K562 (cell line): ENCODE measurements at regions not wholly inside any gene's neighbourhood (a gene's known extent, or its start where the extent isn't known, plus 50 kb on each side); places are given as distances from the start of the nearest gene placed in this dataset.

ENCODE experiments used
- ATAC-seq: fragments of 200-7000 bp; cut with Tn5 transposase; 3 replicates; pipeline ENCODE4 v1.9.1; 2020; ENCODE audit warnings: moderate library complexity
- BruUV-seq: library from RNA; stranded (reverse); fragments of 400-500 nt; replicated peaks from 2 replicates; lab custom pipeline; 2021; lab: Mats Ljungman, UMichigan
- CTCF ChIA-PET: fragments of 300-600 bp; formaldehyde crosslinking; extraction: SDS; loops from one replicate; lab custom pipeline; 2021; ENCODE audit warnings: low intra/inter-chr PET ratio; lab: Yijun Ruan, JAX
- POLR2A ChIA-PET: fragments of 300-600, 350-650 bp; sonication (Branson Sonifier 250); formaldehyde crosslinking; extraction: SDS; loops from one replicate; lab custom pipeline; 2021; ENCODE audit warnings: antibody characterized with exemption, inconsistent platforms; lab: Yijun Ruan, JAX
- DNase-seq, 4 experiments: peaks; one replicate each; pipeline versions ENCODE4 v3.0.0 to v3.0.0-alpha.2; 2011 to 2018; ENCODE audit warnings: low spot score in 3 of 4, mixed read lengths in 3 of 4; ENCODE audit errors: extremely low read depth in 1 of 4
- FAIRE-seq: peaks from 2 replicates; lab custom pipeline; 2011; peaks lifted over from hg19 to GRCh38; lab: Jason Lieb, UNC
- H2AFZ ChIP-seq: 2 replicates; pipeline ENCODE4 v1.6.0; 2011; ENCODE audit warnings: low read depth, low read length, control low read depth, inconsistent platforms
- H3K27ac ChIP-seq: fragments of 200-600 bp; 3 replicates; pipeline ENCODE4 v1.8.0; 2011; ENCODE audit warnings: low read depth, mild to moderate bottlenecking, control low read depth, inconsistent platforms, low read length, moderate library complexity, mixed read lengths; ENCODE audit errors: extremely low read depth
- H3K27me3 ChIP-seq, 2 experiments: fragments of 300-600 bp in 1 of 2; 2 replicates in 1 of 2; 3 replicates in 1 of 2; pipeline versions ENCODE4 v1.6.0 to v1.8.0; 2011; ENCODE audit warnings: inconsistent platforms in 2 of 2, low read length in 2 of 2, mild to moderate bottlenecking in 1 of 2, mixed read lengths in 1 of 2, moderate library complexity in 1 of 2; ENCODE audit not compliant: control insufficient read depth in 2 of 2, insufficient read depth in 2 of 2
- H3K36me3 ChIP-seq: fragments of 300-600 bp; 3 replicates; pipeline ENCODE4 v1.8.0; 2011; ENCODE audit warnings: mild to moderate bottlenecking, low read length, inconsistent platforms; ENCODE audit not compliant: control insufficient read depth, insufficient read depth
- H3K4me1 ChIP-seq, 2 experiments: fragments of 200-600 bp in 1 of 2; replicated peaks in 1 of 2; 2 replicates in 1 of 2; 3 replicates in 1 of 2; pipeline versions ENCODE4 v1.5.1 to v1.8.0; 2011; ENCODE audit warnings: inconsistent platforms in 2 of 2, low read length in 2 of 2, mild to moderate bottlenecking in 1 of 2, mixed read lengths in 1 of 2, moderate library complexity in 1 of 2; ENCODE audit not compliant: control insufficient read depth in 2 of 2, insufficient read depth in 2 of 2
- H3K4me2 ChIP-seq: 2 replicates; pipeline ENCODE4 v1.6.1; 2011; ENCODE audit warnings: low read length, control low read depth, inconsistent platforms, mixed read lengths; ENCODE audit not compliant: insufficient read depth
- H3K4me3 ChIP-seq: fragments of 200-600 bp; sonication (generic), shearing (Covaris generic); 2 replicates; pipeline ENCODE4 v1.5.1; 2016; ENCODE audit warnings: control low read depth, inconsistent platforms
- H3K79me2 ChIP-seq: fragments of 200-600 bp; 3 replicates; pipeline ENCODE4 v1.8.0; 2011; ENCODE audit warnings: low read length, inconsistent platforms; ENCODE audit not compliant: control insufficient read depth, insufficient read depth
- H3K9ac ChIP-seq, 2 experiments: 2 replicates each; pipeline versions ENCODE4 v1.6.0 to v1.6.1; 2011; ENCODE audit warnings: low read depth in 2 of 2, low read length in 2 of 2, control low read depth in 1 of 2, inconsistent platforms in 1 of 2, mild to moderate bottlenecking in 1 of 2, mixed read lengths in 1 of 2; ENCODE audit not compliant: insufficient read depth in 1 of 2
- H3K9me1 ChIP-seq: one replicate; pipeline ENCODE4 v1.6.0; 2011; ENCODE audit warnings: inconsistent platforms, mild to moderate bottlenecking, low read length, moderate library complexity; ENCODE audit not compliant: control insufficient read depth, insufficient read depth
- H3K9me3 ChIP-seq: replicated peaks from 2 replicates; pipeline ENCODE4 v1.5.1; 2011; ENCODE audit warnings: low read depth, low read length, inconsistent platforms; ENCODE audit not compliant: control insufficient read depth, insufficient read depth
- H4K20me1 ChIP-seq: replicated peaks from 2 replicates; pipeline ENCODE4 v1.6.1; 2011; ENCODE audit warnings: low read length, inconsistent platforms, mixed read lengths; ENCODE audit not compliant: control insufficient read depth, insufficient read depth
- ATF4 ChIP-seq: fragments of 450-650 bp; formaldehyde crosslinking; IDR thresholded peaks from 2 replicates; pipeline ENCODE4 v1.4.0; 2022; ENCODE audit warnings: mild to moderate bottlenecking, moderate library complexity
- CHCHD3 ChIP-seq: fragments of 250-450 bp; sonication (Bioruptor Pico); IDR thresholded peaks from 2 replicates; pipeline ENCODE4 v2.1.2; 2022; ENCODE audit warnings: mild to moderate bottlenecking
- CREB3 ChIP-seq: fragments of 450-650 bp; conservative IDR thresholded peaks from 2 replicates; pipeline ENCODE4 v1.6.1; 2016; ENCODE audit warnings: missing genetic modification characterization, low read depth, mild to moderate bottlenecking, missing compliant biosample characterization, moderate library complexity
- CREB5 ChIP-seq: fragments of 250-450 bp; sonication (Bioruptor Pico); IDR thresholded peaks from 2 replicates; pipeline ENCODE4 v1.5.0; 2020; ENCODE audit warnings: mild to moderate bottlenecking
- CTBP1 ChIP-seq: fragments of 450-650 bp; IDR thresholded peaks from 2 replicates; pipeline ENCODE4 v1.6.1; 2016; ENCODE audit warnings: borderline replicate concordance
- E2F3 ChIP-seq: fragments of 250-450 bp; sonication (Bioruptor Pico); IDR thresholded peaks from 2 replicates; pipeline ENCODE4 v1.4.0; 2020; ENCODE audit warnings: mild to moderate bottlenecking
- EHMT2 ChIP-seq: fragments of 450-650 bp; IDR thresholded peaks from 2 replicates; pipeline ENCODE4 v1.6.1; 2018; ENCODE audit warnings: antibody characterized with exemption
- ETV5 ChIP-seq: sonication (generic); formaldehyde crosslinking; IDR thresholded peaks from 2 replicates; pipeline ENCODE4 v1.4.0; 2020; ENCODE audit warnings: low read depth, mild to moderate bottlenecking, missing genetic modification reagents
- GABPB2 ChIP-seq: fragments of 250-450 bp; sonication (Bioruptor Pico); conservative IDR thresholded peaks from 2 replicates; pipeline ENCODE4 v1.5.1; 2021; ENCODE audit warnings: mild to moderate bottlenecking
- MAFK ChIP-seq: IDR thresholded peaks from 2 replicates; pipeline ENCODE4 v1.6.1; 2011; ENCODE audit warnings: low read length, improper control_type of control experiment
- POLR2G ChIP-seq: fragments of 200-400 bp; formaldehyde crosslinking; IDR thresholded peaks from 2 replicates; pipeline ENCODE4 v1.6.1; 2017; ENCODE audit warnings: low read depth, mild to moderate bottlenecking, antibody characterized with exemption, low read length, moderate library complexity
- STAT5B ChIP-seq: fragments of 250-450 bp; sonication (Bioruptor Pico); IDR thresholded peaks from 2 replicates; pipeline ENCODE4 v1.8.0; 2021; ENCODE audit warnings: mild to moderate bottlenecking, inconsistent platforms
- ZNF586 ChIP-seq: fragments of 450-650 bp; formaldehyde crosslinking; conservative IDR thresholded peaks from 2 replicates; pipeline ENCODE4 v1.4.0; 2020; ENCODE audit warnings: mild to moderate bottlenecking, moderate library complexity
- WGBS: fragments of 100-300 bp; shearing (Covaris generic); methylation state at CpG from one replicate; pipeline ENCODE4 v1.1.6; 2016; ENCODE audit warnings: low coverage, mixed read lengths; ENCODE audit not compliant: insufficient coverage; ENCODE audit errors: missing lambda C conversion rate; 5-methylcytosine and 5-hydroxymethylcytosine counted together
- in situ Hi-C: fragments of 300-500 bp; cut with MboI; formaldehyde crosslinking; loops from 4 replicates; pipeline ENCODE4 v1.15.0; 2018; ENCODE audit warnings: inconsistent platforms, mixed read lengths
- intact Hi-C: fragments of 100-400 bp; cut with micrococcal nuclease; formaldehyde crosslinking; loops from 2 replicates; pipeline ENCODE4 v1.14.2; 2022

- no peak for FAIRE-seq
- Histone ChIP-seq H3K9ac (no peak overlapping the region), H3K9me3 (no peaks in the 10 kb centered on the region), H3K9me1 (no peaks in the 10 kb centered on the region), H2AFZ (no peak overlapping the region), H3K36me3 (no peaks in the 10 kb centered on the region), H3K4me1 (no peaks in the 10 kb centered on the region), H3K27ac (no peak overlapping the region), H3K4me2 (no peak overlapping the region), H3K4me3 (no peak overlapping the region), H4K20me1 (no peaks in the 10 kb centered on the region), H3K27me3 (no peaks in the 10 kb centered on the region), H3K79me2 (no peaks in the 10 kb centered on the region)
- POLR2A ChIA-PET: no interaction called here
- in situ Hi-C loops: no loop called here
- WGBS: 2% methylated on average over 4 of the region's 4 CpGs
- CTCF ChIA-PET: no interaction called here
- intact Hi-C loops: no loop called here
- no peak for ATAC-seq
- no TSS peak for BruUV-seq
- TF ChIP-seq CREB5 (CRISPR knock-in tag) (no peak), E2F3 (CRISPR knock-in tag) (no peak)
- no peak for DNase-seq
These were observed 155.5 kb downstream of the DACT1 start for GRCh38 chr14:58793131-58793740.

- FAIRE-seq (no peak), DNase-seq (no peak), ATAC-seq (no peak)
- H3K4me3 ChIP-seq: no peak overlapping the region
- H3K79me2 ChIP-seq: no peaks in the 10 kb centered on the region
- no peak overlapping the region for H3K9ac ChIP-seq
- H3K9me1 ChIP-seq: no peaks in the 10 kb centered on the region
- H3K27ac ChIP-seq: no peak overlapping the region
- H3K4me1 ChIP-seq: no peaks in the 10 kb centered on the region
- H3K9me3 ChIP-seq: no peaks in the 10 kb centered on the region
- CTCF ChIA-PET: no interaction called here
- no peak overlapping the region for H2AFZ ChIP-seq
- no peaks in the 10 kb centered on the region for H3K27me3 ChIP-seq
- intact Hi-C loops: no loop called here
- in situ Hi-C loops: no loop called here
- BruUV-seq: no TSS peak
- H4K20me1 ChIP-seq: no peaks in the 10 kb centered on the region
- no peaks in the 10 kb centered on the region for H3K36me3 ChIP-seq
- no peak overlapping the region for H3K4me2 ChIP-seq
- POLR2A ChIA-PET: no interaction called here
- 2% methylated on average over 5 of the region's 5 CpGs for WGBS
- no peak for TF ChIP-seq CREB3 (tag)
- no peak for TF ChIP-seq EHMT2
- no peak for TF ChIP-seq GABPB2 (CRISPR knock-in tag)
- no peak for TF ChIP-seq CTBP1
- no peak for TF ChIP-seq POLR2G
- no peak for TF ChIP-seq ZNF586 (CRISPR knock-in tag)
- no peak for TF ChIP-seq CHCHD3
- TF ChIP-seq MAFK: no peak
- no peak for TF ChIP-seq ETV5 (CRISPR knock-in tag)
- no peak for TF ChIP-seq ATF4
- no peak for TF ChIP-seq STAT5B (CRISPR knock-in tag)
These were observed 157.4 kb downstream of the DACT1 start for GRCh38 chr14:58794993-58795762.
